Activated gamma-delta T cell treated with anti-CD3 and anti-CD28 coated beads, Interleukin-2, amount 50 U/mL, for 16 hours (primary cell): ENCODE measurements at regions not wholly inside any gene's neighbourhood (a gene's known extent, or its start where the extent isn't known, plus 50 kb on each side); places are given as distances from the start of the nearest gene placed in this dataset.

ENCODE experiments used
- DNase-seq: peaks from one replicate; pipeline ENCODE4 v3.0.0-alpha.2; 2020; ENCODE audit warnings: low read depth

GRCh38 chr6:105573556-105573955, 170.7 kb upstream of the PREP start:
- DNase-seq: no peak

GRCh38 chr6:105573138-105573537, 170.3 kb upstream of the PREP start:
- DNase-seq: no peak

- DNase-seq: no peak
Observed at GRCh38 chr6:105570416-105570815, 167.5 kb upstream of the PREP start.

- DNase-seq: no peak
Observed at GRCh38 chr6:105569706-105570105, 166.8 kb upstream of the PREP start.

- DNase-seq: no peak
Observed at GRCh38 chr6:105568751-105569150, 165.9 kb upstream of the PREP start.

- DNase-seq: no peak
Observed at GRCh38 chr6:105568142-105568541, 165.3 kb upstream of the PREP start.

GRCh38 chr6:105567140-105567539, 164.3 kb upstream of the PREP start:
- no peak for DNase-seq

GRCh38 chr6:105566503-105566902, 163.6 kb upstream of the PREP start:
- DNase-seq: no peak

GRCh38 chr6:105564121-105564902, 161.4 kb upstream of the PREP start:
- DNase-seq: no peak

GRCh38 chr6:105562027-105562426, 159.1 kb upstream of the PREP start:
- no peak for DNase-seq

- no peak for DNase-seq
Observed at GRCh38 chr6:105561486-105561885, 158.6 kb upstream of the PREP start.

- no peak for DNase-seq
Observed at GRCh38 chr6:105560611-105561066, 157.8 kb upstream of the PREP start.

- no peak for DNase-seq
Observed at GRCh38 chr6:105557291-105557690, 154.4 kb upstream of the PREP start.

GRCh38 chr6:105553171-105553570, 150.3 kb upstream of the PREP start:
- DNase-seq: no peak

GRCh38 chr6:105550955-105551620, 148.2 kb upstream of the PREP start:
- no peak for DNase-seq

- DNase-seq: no peak
Observed at GRCh38 chr6:105546754-105547153, 143.9 kb upstream of the PREP start.

GRCh38 chr6:105545947-105546731, 143.3 kb upstream of the PREP start:
- DNase-seq: no peak

- no peak for DNase-seq
Observed at GRCh38 chr6:105545228-105545920, 142.5 kb upstream of the PREP start.

- no peak for DNase-seq
Observed at GRCh38 chr6:105539911-105540310, 137.0 kb upstream of the PREP start.

GRCh38 chr6:105537981-105538578, 135.2 kb upstream of the PREP start:
- DNase-seq: no peak

- no peak for DNase-seq
Observed at GRCh38 chr6:105536961-105537360, 134.1 kb upstream of the PREP start.

- DNase-seq: no peak
Observed at GRCh38 chr6:105533301-105533700, 130.4 kb upstream of the PREP start.
